CD14-positive monocyte (primary cell): ENCODE measurements at regions not wholly inside any gene's neighbourhood (a gene's known extent, or its start where the extent isn't known, plus 50 kb on each side); places are given as distances from the start of the nearest gene placed in this dataset.

Experiments
- DNase-seq, 3 donors: peaks; one replicate each; pipeline ENCODE4 v3.0.0-alpha.2; 2011 to 2022
- H2AFZ ChIP-seq: 2 replicates; pipeline ENCODE4 v1.6.0; 2012; ENCODE audit warnings: mild to moderate bottlenecking, low read depth, low read length, inconsistent platforms; ENCODE audit not compliant: insufficient read depth, poor library complexity, severe bottlenecking
- H3K27ac ChIP-seq, 2 donors: 1 replicate in 1 of 2; 2 replicates in 1 of 2; pipeline ENCODE4 v1.5.1; 2012 to 2013; ENCODE audit warnings: low read length in 2 of 2, control low read depth in 1 of 2, inconsistent platforms in 1 of 2, low read depth in 1 of 2, mild to moderate bottlenecking in 1 of 2
- H3K27me3 ChIP-seq, 2 donors: one replicate each; pipeline versions ENCODE4 v1.6.0 to v1.6.1; 2011 to 2013; ENCODE audit warnings: low read length in 2 of 2; ENCODE audit not compliant: control insufficient read depth in 2 of 2, insufficient read depth in 2 of 2
- H3K36me3 ChIP-seq, 2 donors: replicated peaks in 1 of 2; 1 replicate in 1 of 2; 2 replicates in 1 of 2; pipeline versions ENCODE4 v1.5.1 to v1.6.1; 2012 to 2013; ENCODE audit warnings: low read length in 2 of 2, control low read depth in 1 of 2, inconsistent platforms in 1 of 2, mild to moderate bottlenecking in 1 of 2; ENCODE audit not compliant: insufficient read depth in 2 of 2, control insufficient read depth in 1 of 2
- H3K4me1 ChIP-seq, 2 donors: 1 replicate in 1 of 2; 2 replicates in 1 of 2; pipeline versions ENCODE4 v1.5.1 to v1.6.1; 2012 to 2013; ENCODE audit warnings: low read length in 2 of 2, control low read depth in 1 of 2, inconsistent platforms in 1 of 2, mild to moderate bottlenecking in 1 of 2, moderate library complexity in 1 of 2; ENCODE audit not compliant: insufficient read depth in 2 of 2, control insufficient read depth in 1 of 2
- H3K4me2 ChIP-seq: replicated peaks from 2 replicates; pipeline ENCODE3; 2012; ENCODE audit warnings: low read length, moderate library complexity, mild to moderate bottlenecking; ENCODE audit not compliant: poor library complexity, severe bottlenecking; ENCODE audit errors: extremely low read depth
- H3K4me3 ChIP-seq, 3 experiments: fragments of 200-600 bp in 1 of 3; sonication (generic) in 1 of 3; replicated peaks in 1 of 3; 1 replicate in 2 of 3; 2 replicates in 1 of 3; pipeline ENCODE4 v1.5.1; 2011 to 2013; ENCODE audit warnings: low read length in 3 of 3, mild to moderate bottlenecking in 3 of 3, control low read depth in 2 of 3, low read depth in 2 of 3, inconsistent platforms in 1 of 3, moderate library complexity in 1 of 3
- H3K79me2 ChIP-seq: 2 replicates; pipeline ENCODE4 v1.6.0; 2012; ENCODE audit warnings: mild to moderate bottlenecking, control low read depth, inconsistent platforms, low read length, moderate library complexity; ENCODE audit not compliant: insufficient read depth
- H3K9ac ChIP-seq: 2 replicates; pipeline ENCODE4 v1.6.0; 2017; ENCODE audit warnings: low read length, mild to moderate bottlenecking; ENCODE audit not compliant: insufficient read depth, poor library complexity, severe bottlenecking
- H3K9me3 ChIP-seq, 2 donors: replicated peaks in 1 of 2; 1 replicate in 1 of 2; 2 replicates in 1 of 2; pipeline versions ENCODE4 v1.5.1 to v1.6.1; 2012 to 2013; ENCODE audit warnings: low read length in 2 of 2, control low read depth in 1 of 2; ENCODE audit not compliant: control insufficient read depth in 1 of 2, insufficient read depth in 1 of 2
- H4K20me1 ChIP-seq: 2 replicates; pipeline ENCODE4 v1.6.0; 2012; ENCODE audit warnings: mild to moderate bottlenecking, low read length, control low read depth, moderate library complexity; ENCODE audit not compliant: insufficient read depth
- H3K27ac Mint-ChIP-seq, 7 donors: one replicate each; pipeline ENCODE4 v1.8.0; 2020; ENCODE audit warnings: mild to moderate bottlenecking in 7 of 7, mixed read lengths in 7 of 7, moderate library complexity in 6 of 7, inconsistent platforms in 2 of 7
- H3K27me3 Mint-ChIP-seq, 3 donors: one replicate each; pipeline ENCODE4 v1.8.0; 2021 to 2022; ENCODE audit warnings: low read depth in 3 of 3, mild to moderate bottlenecking in 3 of 3, mixed read lengths in 3 of 3, moderate library complexity in 3 of 3, inconsistent platforms in 1 of 3
- H3K36me3 Mint-ChIP-seq, 2 donors: one replicate each; pipeline ENCODE4 v1.8.0; 2020; ENCODE audit warnings: mixed read lengths in 2 of 2, inconsistent platforms in 1 of 2, mild to moderate bottlenecking in 1 of 2
- H3K4me1 Mint-ChIP-seq: one replicate; pipeline ENCODE4 v1.8.0; 2020; ENCODE audit warnings: mild to moderate bottlenecking, mixed read lengths
- H3K4me3 Mint-ChIP-seq, 2 donors: one replicate each; pipeline ENCODE4 v1.8.0; 2020; ENCODE audit warnings: mild to moderate bottlenecking in 2 of 2, mixed read lengths in 2 of 2, moderate library complexity in 1 of 2
- H3K9me3 Mint-ChIP-seq, 7 donors: one replicate each; pipeline ENCODE4 v1.8.0; 2020 to 2022; ENCODE audit warnings: mixed read lengths in 7 of 7, mild to moderate bottlenecking in 6 of 7, moderate library complexity in 6 of 7, inconsistent platforms in 2 of 7
- WGBS: methylation state at CpG from one replicate; pipeline ENCODE4 v1.1.5; 2013; ENCODE audit warnings: missing lambda C conversion rate; ENCODE audit not compliant: insufficient coverage; 5-methylcytosine and 5-hydroxymethylcytosine counted together
- intact Hi-C, 2 donors: fragments of 100-400 bp; cut with micrococcal nuclease; formaldehyde crosslinking; loops; one replicate each; pipeline versions ENCODE4 v1.15.0 to v1.15.1; 2023
- TF ChIP-seq, protein P1 (sequence below): fragments of 200-600 bp; IDR thresholded peaks from one replicate; pipeline ENCODE4 v1.8.0; 2022; ENCODE audit warnings: antibody characterized with exemption, mild to moderate bottlenecking

DNA sequence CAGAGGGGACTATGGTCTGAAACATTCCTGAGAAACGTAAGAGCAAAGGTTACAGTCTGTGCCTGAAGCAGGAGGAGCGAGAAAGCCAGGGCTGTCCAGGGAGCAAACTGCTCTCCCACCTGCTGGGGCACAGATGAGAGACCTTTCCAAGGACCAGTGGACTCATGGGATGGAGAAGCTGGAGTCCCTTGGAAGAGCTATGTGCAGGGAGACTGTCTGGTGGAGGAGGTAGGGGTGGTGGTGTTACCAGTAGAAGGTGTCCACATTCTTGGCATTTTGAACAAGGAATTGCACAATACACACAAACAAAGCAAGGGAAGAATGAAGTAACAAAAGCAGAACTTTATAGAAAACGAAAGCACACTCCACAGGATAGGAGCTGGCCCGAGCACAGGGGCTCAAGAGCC lies 97.9 kb upstream of the CYRIA start:
- H2AFZ ChIP-seq: peak overlapping the region; percentile 84
- Mint-ChIP-seq H3K9me3 (peaks cover 0 to 4% (median 0%) of the 10 kb centered on the region in 7 donors), H3K4me1 (peaks cover 38% of the 10 kb centered on the region), H3K36me3 (no peaks in the 10 kb centered on the region), H3K4me3 (peak overlapping the region; percentile 62 to 81), H3K27me3 (no peaks in the 10 kb centered on the region), H3K27ac (peak overlapping the region; percentile 83 to 93 (median 89))
- peaks cover 40 to 51% of the 10 kb centered on the region in 2 donors for H3K4me1 ChIP-seq
- TF ChIP-seq, protein P1, sequence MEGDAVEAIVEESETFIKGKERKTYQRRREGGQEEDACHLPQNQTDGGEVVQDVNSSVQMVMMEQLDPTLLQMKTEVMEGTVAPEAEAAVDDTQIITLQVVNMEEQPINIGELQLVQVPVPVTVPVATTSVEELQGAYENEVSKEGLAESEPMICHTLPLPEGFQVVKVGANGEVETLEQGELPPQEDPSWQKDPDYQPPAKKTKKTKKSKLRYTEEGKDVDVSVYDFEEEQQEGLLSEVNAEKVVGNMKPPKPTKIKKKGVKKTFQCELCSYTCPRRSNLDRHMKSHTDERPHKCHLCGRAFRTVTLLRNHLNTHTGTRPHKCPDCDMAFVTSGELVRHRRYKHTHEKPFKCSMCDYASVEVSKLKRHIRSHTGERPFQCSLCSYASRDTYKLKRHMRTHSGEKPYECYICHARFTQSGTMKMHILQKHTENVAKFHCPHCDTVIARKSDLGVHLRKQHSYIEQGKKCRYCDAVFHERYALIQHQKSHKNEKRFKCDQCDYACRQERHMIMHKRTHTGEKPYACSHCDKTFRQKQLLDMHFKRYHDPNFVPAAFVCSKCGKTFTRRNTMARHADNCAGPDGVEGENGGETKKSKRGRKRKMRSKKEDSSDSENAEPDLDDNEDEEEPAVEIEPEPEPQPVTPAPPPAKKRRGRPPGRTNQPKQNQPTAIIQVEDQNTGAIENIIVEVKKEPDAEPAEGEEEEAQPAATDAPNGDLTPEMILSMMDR: no peak
- WGBS: 75% methylated on average over 2 of the region's 4 CpGs
- H4K20me1 ChIP-seq: no peaks in the 10 kb centered on the region
- H3K9ac ChIP-seq: peak overlapping the region; percentile 60
- no peaks in the 10 kb centered on the region for H3K79me2 ChIP-seq
- H3K27ac ChIP-seq: peak overlapping the region; percentile 55 to 91
- no peaks in the 10 kb centered on the region for H3K9me3 ChIP-seq
- DNase-seq: peak; percentile 51 to 76 (median 67)
- H3K27me3 ChIP-seq: no peaks in the 10 kb centered on the region
- no peaks in the 10 kb centered on the region for H3K36me3 ChIP-seq
- intact Hi-C loops: no loop called here
- peak overlapping the region; percentile 74 for H3K4me2 ChIP-seq
- H3K4me3 ChIP-seq: peak overlapping the region; percentile 28 to 73 (median 59)

DNA sequence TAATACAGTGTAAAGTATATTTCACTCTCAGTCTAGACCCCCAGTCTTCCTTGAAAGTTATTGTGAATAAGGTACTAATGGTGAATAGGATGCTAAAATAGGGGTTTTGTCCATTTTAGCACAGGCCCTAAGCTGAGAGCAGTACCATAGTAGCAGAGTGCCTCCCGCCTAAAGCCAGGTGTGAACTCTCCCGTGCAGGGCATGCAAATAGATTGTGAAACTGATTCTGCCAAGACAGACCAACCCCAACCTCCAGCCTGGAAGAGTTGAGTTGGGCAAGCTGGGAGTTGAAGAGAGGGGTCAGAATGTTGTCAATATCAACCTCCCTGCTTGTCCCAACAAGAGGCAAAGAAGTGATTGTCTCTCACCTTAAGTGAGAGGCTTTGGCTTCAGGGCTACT lies 97.4 kb upstream of the CYRIA start:
- Histone ChIP-seq H3K4me2 (peak overlapping the region; percentile 74), H3K79me2 (no peaks in the 10 kb centered on the region), H3K27ac (peak overlapping the region; percentile 55 to 91), H3K4me3 (peak overlapping the region in 1 of 3 experiments; percentile 73), H2AFZ (peak overlapping the region; percentile 84), H3K9me3 (no peaks in the 10 kb centered on the region), H4K20me1 (no peaks in the 10 kb centered on the region), H3K4me1 (peaks cover 40 to 51% of the 10 kb centered on the region in 2 donors), H3K27me3 (no peaks in the 10 kb centered on the region), H3K9ac (no peak overlapping the region), H3K36me3 (no peaks in the 10 kb centered on the region)
- no peak for DNase-seq
- H3K4me3 Mint-ChIP-seq: no peak overlapping the region
- H3K9me3 Mint-ChIP-seq: peaks cover 0 to 4% (median 0%) of the 10 kb centered on the region in 7 donors
- H3K36me3 Mint-ChIP-seq: no peaks in the 10 kb centered on the region
- WGBS: no CpG with 5 or more reads among the region's 2 CpGs
- TF ChIP-seq, protein P1: no peak
- H3K27ac Mint-ChIP-seq: peak overlapping the region; percentile 83 to 93 (median 89)
- peaks cover 38% of the 10 kb centered on the region for H3K4me1 Mint-ChIP-seq
- intact Hi-C loops: no loop called here
- H3K27me3 Mint-ChIP-seq: no peaks in the 10 kb centered on the region
